ENCODE measurements at regions not wholly inside any gene's neighbourhood (a gene's known extent, or its start where the extent isn't known, plus 50 kb on each side); places are given as distances from the start of the nearest gene placed in this dataset.

DNA sequence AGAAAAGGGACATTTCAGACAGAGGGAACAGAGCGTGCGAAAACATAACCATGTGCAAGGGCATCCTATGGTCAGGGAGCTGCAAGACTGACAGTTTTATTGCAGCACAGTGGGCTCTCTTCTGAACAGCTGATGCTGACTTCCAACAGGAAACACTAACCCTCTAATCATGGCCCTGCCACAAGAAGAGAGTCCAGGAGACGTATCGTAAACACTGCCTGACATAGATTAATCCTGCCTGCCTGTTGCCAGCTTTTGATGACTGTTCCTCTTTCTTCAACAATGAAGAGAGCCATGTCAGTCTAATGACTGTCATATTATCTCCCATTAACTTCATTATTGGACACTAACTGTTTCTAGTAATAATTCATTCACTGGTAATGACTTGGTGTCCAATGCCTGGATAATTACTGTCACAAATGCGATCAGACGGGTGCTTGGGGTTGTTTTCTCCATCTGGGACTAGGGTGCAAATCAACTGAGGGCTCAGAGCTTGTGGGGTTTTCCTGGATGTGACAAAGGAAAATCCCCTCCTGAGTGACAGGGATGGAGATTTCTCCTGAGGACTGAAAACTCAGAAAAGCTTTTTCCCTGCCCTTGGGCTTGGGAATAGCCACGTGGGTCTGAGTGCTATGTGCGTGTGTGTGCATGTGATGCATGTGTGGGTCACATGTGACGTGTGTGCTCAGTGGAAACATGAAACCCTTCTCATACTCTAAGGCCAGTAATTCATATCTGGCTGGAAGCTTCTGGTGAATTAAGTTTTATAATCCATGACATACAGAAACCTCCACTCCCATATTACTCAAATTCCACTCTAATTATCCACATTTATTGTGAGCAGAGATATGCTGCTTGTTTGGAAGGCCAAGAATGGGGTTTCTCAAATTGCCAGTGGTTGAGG is 144.0 kb upstream of the PLXNA2 start:
- Histone ChIP-seq H3K36me3 (ENCODE audit: control insufficient read depth, insufficient read depth, low read length) (no peaks in the 10 kb centered on the region), H3K4me1 (ENCODE audit: control insufficient read depth, insufficient read depth, low read length) (no peaks in the 10 kb centered on the region), H3K27me3 (ENCODE audit: control insufficient read depth, insufficient read depth, low read length) (no peaks in the 10 kb centered on the region), H3K9ac (ENCODE audit: low read depth, low read length) (no peak overlapping the region), H3K4me3 (ENCODE audit: low read depth, low read length) (no peak overlapping the region), H3K9me3 (ENCODE audit: control insufficient read depth, insufficient read depth, low read length) (no peaks in the 10 kb centered on the region)

- Histone ChIP-seq H3K9ac (ENCODE audit: low read depth, low read length) (no peak overlapping the region), H3K27me3 (ENCODE audit: control insufficient read depth, insufficient read depth, low read length) (no peaks in the 10 kb centered on the region), H3K4me3 (ENCODE audit: low read depth, low read length) (no peak overlapping the region), H3K9me3 (ENCODE audit: control insufficient read depth, insufficient read depth, low read length) (no peaks in the 10 kb centered on the region), H3K36me3 (ENCODE audit: control insufficient read depth, insufficient read depth, low read length) (no peaks in the 10 kb centered on the region), H3K4me1 (ENCODE audit: control insufficient read depth, insufficient read depth, low read length) (no peaks in the 10 kb centered on the region)
These were observed 149.2 kb upstream of the PLXNA2 start for GRCh38 chr1:208393416-208393815.

GRCh38 chr1:208393826-208394225 is 149.6 kb upstream of the PLXNA2 start:
- no peaks in the 10 kb centered on the region for H3K36me3 ChIP-seq (ENCODE audit: control insufficient read depth, insufficient read depth, low read length)
- no peaks in the 10 kb centered on the region for H3K27me3 ChIP-seq (ENCODE audit: control insufficient read depth, insufficient read depth, low read length)
- H3K4me1 ChIP-seq (ENCODE audit: control insufficient read depth, insufficient read depth, low read length): no peaks in the 10 kb centered on the region
- H3K4me3 ChIP-seq (ENCODE audit: low read depth, low read length): no peak overlapping the region
- no peaks in the 10 kb centered on the region for H3K9me3 ChIP-seq (ENCODE audit: control insufficient read depth, insufficient read depth, low read length)
- H3K9ac ChIP-seq (ENCODE audit: low read depth, low read length): no peak overlapping the region

DNA sequence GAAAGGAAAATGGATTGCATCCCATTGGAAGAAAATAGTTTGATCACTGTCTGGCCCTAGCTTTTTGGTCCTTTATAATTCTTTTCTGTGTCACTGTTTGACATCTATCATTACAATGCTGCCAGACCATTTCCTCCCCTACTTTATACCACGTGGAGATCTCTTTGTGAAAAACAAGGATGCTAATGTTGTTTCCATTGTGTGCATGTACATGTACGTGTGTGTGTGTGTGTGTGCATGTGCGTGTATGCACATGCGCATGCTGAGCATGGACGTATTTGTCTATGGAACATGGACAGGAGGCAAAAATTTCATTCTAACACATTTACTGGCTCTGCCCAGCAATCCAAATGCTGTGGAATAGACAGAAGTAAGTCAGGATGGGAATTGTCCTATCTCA is 153.1 kb upstream of the PLXNA2 start:
- H3K9ac ChIP-seq (ENCODE audit: low read depth, low read length): no peak overlapping the region
- no peaks in the 10 kb centered on the region for H3K27me3 ChIP-seq (ENCODE audit: control insufficient read depth, insufficient read depth, low read length)
- no peak overlapping the region for H3K4me3 ChIP-seq (ENCODE audit: low read depth, low read length)
- H3K4me1 ChIP-seq (ENCODE audit: control insufficient read depth, insufficient read depth, low read length): no peaks in the 10 kb centered on the region
- H3K9me3 ChIP-seq (ENCODE audit: control insufficient read depth, insufficient read depth, low read length): no peaks in the 10 kb centered on the region
- no peaks in the 10 kb centered on the region for H3K36me3 ChIP-seq (ENCODE audit: control insufficient read depth, insufficient read depth, low read length)

- H3K9ac ChIP-seq (ENCODE audit: low read depth, low read length): no peak overlapping the region
- H3K4me3 ChIP-seq (ENCODE audit: low read depth, low read length): no peak overlapping the region
- H3K36me3 ChIP-seq (ENCODE audit: control insufficient read depth, insufficient read depth, low read length): no peaks in the 10 kb centered on the region
- no peaks in the 10 kb centered on the region for H3K9me3 ChIP-seq (ENCODE audit: control insufficient read depth, insufficient read depth, low read length)
- no peaks in the 10 kb centered on the region for H3K4me1 ChIP-seq (ENCODE audit: control insufficient read depth, insufficient read depth, low read length)
- H3K27me3 ChIP-seq (ENCODE audit: control insufficient read depth, insufficient read depth, low read length): no peaks in the 10 kb centered on the region
These were observed 160.8 kb upstream of the PLXNA2 start for GRCh38 chr1:208405014-208405413.

DNA sequence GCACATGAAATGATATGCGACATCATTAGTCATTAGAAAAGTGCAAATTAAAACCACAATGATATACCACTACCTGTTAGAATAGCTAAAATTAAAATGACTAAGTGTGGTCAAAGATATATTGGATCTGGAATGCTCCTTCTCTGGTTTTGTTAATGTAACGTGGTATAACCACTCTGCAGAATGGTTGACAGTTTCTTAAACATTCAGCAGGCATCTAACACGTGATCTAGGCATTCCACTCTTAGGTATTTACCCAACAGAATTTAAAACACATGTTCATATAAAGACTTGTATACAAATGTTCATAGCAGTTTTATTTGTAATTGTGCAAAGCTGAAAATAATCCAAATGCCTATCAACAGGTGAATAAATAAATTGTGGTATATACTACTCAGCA is 165.0 kb upstream of the PLXNA2 start:
- H3K27me3 ChIP-seq (ENCODE audit: control insufficient read depth, insufficient read depth, low read length): no peaks in the 10 kb centered on the region
- no peaks in the 10 kb centered on the region for H3K36me3 ChIP-seq (ENCODE audit: control insufficient read depth, insufficient read depth, low read length)
- H3K4me1 ChIP-seq (ENCODE audit: control insufficient read depth, insufficient read depth, low read length): no peaks in the 10 kb centered on the region
- no peak overlapping the region for H3K9ac ChIP-seq (ENCODE audit: low read depth, low read length)
- no peaks in the 10 kb centered on the region for H3K9me3 ChIP-seq (ENCODE audit: control insufficient read depth, insufficient read depth, low read length)
- H3K4me3 ChIP-seq (ENCODE audit: low read depth, low read length): no peak overlapping the region

DNA sequence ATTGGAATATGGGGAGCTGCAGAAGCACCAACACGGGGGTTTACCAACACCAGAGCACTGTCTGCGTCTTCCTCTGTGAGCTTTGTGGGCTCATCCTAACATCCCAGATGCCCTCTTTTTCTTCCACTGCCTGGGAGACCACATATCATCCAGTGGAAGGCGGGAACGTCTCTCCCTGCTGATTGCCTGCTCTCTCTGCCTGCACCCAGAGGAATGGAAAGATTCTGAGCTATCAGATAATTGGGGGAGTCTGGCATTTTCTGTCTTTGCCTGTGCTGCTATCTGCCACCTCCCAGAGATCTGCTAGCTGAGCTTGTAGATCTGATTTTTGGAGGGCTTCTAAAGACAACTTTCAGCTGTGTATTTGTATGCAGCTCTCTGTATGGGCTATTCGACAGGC is 166.2 kb upstream of the PLXNA2 start:
- Histone ChIP-seq H3K27me3 (ENCODE audit: control insufficient read depth, insufficient read depth, low read length) (no peaks in the 10 kb centered on the region), H3K9me3 (ENCODE audit: control insufficient read depth, insufficient read depth, low read length) (no peaks in the 10 kb centered on the region), H3K4me3 (ENCODE audit: low read depth, low read length) (no peak overlapping the region), H3K9ac (ENCODE audit: low read depth, low read length) (no peak overlapping the region), H3K36me3 (ENCODE audit: control insufficient read depth, insufficient read depth, low read length) (no peaks in the 10 kb centered on the region), H3K4me1 (ENCODE audit: control insufficient read depth, insufficient read depth, low read length) (no peaks in the 10 kb centered on the region)

DNA sequence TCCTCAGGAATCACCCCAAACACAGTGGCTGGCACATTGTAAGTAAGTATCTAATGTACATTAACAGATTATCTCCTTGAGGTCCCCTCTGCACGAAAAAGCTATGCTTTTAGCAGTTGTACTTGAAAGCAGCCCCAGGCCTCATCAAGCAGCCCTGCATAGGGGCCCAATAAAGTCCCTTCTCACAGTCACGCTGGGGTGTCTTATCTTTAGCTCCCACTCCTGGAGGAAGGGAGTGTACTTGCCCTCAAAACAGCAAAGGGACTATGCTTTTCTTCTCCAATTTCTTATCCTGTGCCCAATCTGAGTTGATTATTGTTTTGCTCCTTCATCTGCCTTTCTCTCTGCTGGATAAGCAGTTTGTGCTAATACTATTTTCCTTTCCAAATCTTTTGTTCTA is 168.8 kb upstream of the PLXNA2 start:
- H3K9ac ChIP-seq (ENCODE audit: low read depth, low read length): no peak overlapping the region
- H3K36me3 ChIP-seq (ENCODE audit: control insufficient read depth, insufficient read depth, low read length): no peaks in the 10 kb centered on the region
- H3K9me3 ChIP-seq (ENCODE audit: control insufficient read depth, insufficient read depth, low read length): no peaks in the 10 kb centered on the region
- H3K4me3 ChIP-seq (ENCODE audit: low read depth, low read length): no peak overlapping the region
- no peaks in the 10 kb centered on the region for H3K4me1 ChIP-seq (ENCODE audit: control insufficient read depth, insufficient read depth, low read length)
- H3K27me3 ChIP-seq (ENCODE audit: control insufficient read depth, insufficient read depth, low read length): no peaks in the 10 kb centered on the region

DNA sequence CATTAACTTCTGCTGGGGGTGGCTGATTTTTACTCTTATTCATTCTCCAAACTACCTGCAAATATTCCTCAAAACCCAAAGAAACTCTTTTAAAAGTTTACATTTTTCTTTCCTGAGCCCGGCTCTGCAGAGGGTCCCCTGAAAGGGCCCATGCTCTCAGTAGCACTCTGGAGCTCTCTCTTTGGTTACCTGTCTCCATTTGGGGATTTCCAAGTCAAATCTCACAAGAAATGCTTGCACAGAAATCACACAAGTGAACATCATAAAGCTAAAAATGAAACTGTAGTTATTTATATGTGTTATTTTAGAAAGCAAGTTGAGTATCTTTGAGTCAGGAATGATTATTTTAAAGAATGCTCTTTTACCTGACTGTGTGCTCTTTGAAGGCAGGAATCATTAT is 174.5 kb upstream of the PLXNA2 start:
- Histone ChIP-seq H3K4me3 (ENCODE audit: low read depth, low read length) (no peak overlapping the region), H3K27me3 (ENCODE audit: control insufficient read depth, insufficient read depth, low read length) (peaks cover 2% of the 10 kb centered on the region), H3K4me1 (ENCODE audit: control insufficient read depth, insufficient read depth, low read length) (peaks cover 7% of the 10 kb centered on the region), H3K9me3 (ENCODE audit: control insufficient read depth, insufficient read depth, low read length) (no peaks in the 10 kb centered on the region), H3K36me3 (ENCODE audit: control insufficient read depth, insufficient read depth, low read length) (no peaks in the 10 kb centered on the region), H3K9ac (ENCODE audit: low read depth, low read length) (no peak overlapping the region)

GRCh38 chr1:208419746-208420420 is 175.7 kb upstream of the PLXNA2 start:
- H3K27me3 ChIP-seq (ENCODE audit: control insufficient read depth, insufficient read depth, low read length): peaks cover 2% of the 10 kb centered on the region
- no peaks in the 10 kb centered on the region for H3K9me3 ChIP-seq (ENCODE audit: control insufficient read depth, insufficient read depth, low read length)
- H3K36me3 ChIP-seq (ENCODE audit: control insufficient read depth, insufficient read depth, low read length): no peaks in the 10 kb centered on the region
- H3K4me1 ChIP-seq (ENCODE audit: control insufficient read depth, insufficient read depth, low read length): peaks cover 7% of the 10 kb centered on the region
- H3K9ac ChIP-seq (ENCODE audit: low read depth, low read length): no peak overlapping the region
- H3K4me3 ChIP-seq (ENCODE audit: low read depth, low read length): no peak overlapping the region

GRCh38 chr1:208420696-208421095 is 176.5 kb upstream of the PLXNA2 start:
- Histone ChIP-seq H3K9me3 (ENCODE audit: control insufficient read depth, insufficient read depth, low read length) (no peaks in the 10 kb centered on the region), H3K27me3 (ENCODE audit: control insufficient read depth, insufficient read depth, low read length) (peaks cover 2% of the 10 kb centered on the region), H3K36me3 (ENCODE audit: control insufficient read depth, insufficient read depth, low read length) (no peaks in the 10 kb centered on the region), H3K9ac (ENCODE audit: low read depth, low read length) (no peak overlapping the region), H3K4me1 (ENCODE audit: control insufficient read depth, insufficient read depth, low read length) (peaks cover 7% of the 10 kb centered on the region), H3K4me3 (ENCODE audit: low read depth, low read length) (no peak overlapping the region)

GRCh38 chr1:208421486-208421885 is 177.3 kb upstream of the PLXNA2 start:
- Histone ChIP-seq H3K9me3 (ENCODE audit: control insufficient read depth, insufficient read depth, low read length) (no peaks in the 10 kb centered on the region), H3K9ac (ENCODE audit: low read depth, low read length) (no peak overlapping the region), H3K4me3 (ENCODE audit: low read depth, low read length) (no peak overlapping the region), H3K36me3 (ENCODE audit: control insufficient read depth, insufficient read depth, low read length) (no peaks in the 10 kb centered on the region), H3K4me1 (ENCODE audit: control insufficient read depth, insufficient read depth, low read length) (peaks cover 7% of the 10 kb centered on the region), H3K27me3 (ENCODE audit: control insufficient read depth, insufficient read depth, low read length) (peaks cover 2% of the 10 kb centered on the region)
